OCI-LY3 (cell line): ENCODE measurements at regions not wholly inside any gene's neighbourhood (a gene's known extent, or its start where the extent isn't known, plus 50 kb on each side); places are given as distances from the start of the nearest gene placed in this dataset.

ENCODE experiments used
- EZH2phosphoT487 ChIP-seq: fragments of 200-600 bp; shearing (Covaris generic); IDR thresholded peaks from 2 replicates; pipeline ENCODE4 v1.6.1; 2018; ENCODE audit warnings: antibody characterized with exemption, mixed run types, low read depth
- TF ChIP-seq, protein P1 (sequence below): fragments of 200-600, 300-600 bp; sonication (generic); IDR thresholded peaks from 2 replicates; pipeline ENCODE4 v1.5.1; 2014; ENCODE audit warnings: antibody characterized with exemption, low read length, low read depth

DNA sequence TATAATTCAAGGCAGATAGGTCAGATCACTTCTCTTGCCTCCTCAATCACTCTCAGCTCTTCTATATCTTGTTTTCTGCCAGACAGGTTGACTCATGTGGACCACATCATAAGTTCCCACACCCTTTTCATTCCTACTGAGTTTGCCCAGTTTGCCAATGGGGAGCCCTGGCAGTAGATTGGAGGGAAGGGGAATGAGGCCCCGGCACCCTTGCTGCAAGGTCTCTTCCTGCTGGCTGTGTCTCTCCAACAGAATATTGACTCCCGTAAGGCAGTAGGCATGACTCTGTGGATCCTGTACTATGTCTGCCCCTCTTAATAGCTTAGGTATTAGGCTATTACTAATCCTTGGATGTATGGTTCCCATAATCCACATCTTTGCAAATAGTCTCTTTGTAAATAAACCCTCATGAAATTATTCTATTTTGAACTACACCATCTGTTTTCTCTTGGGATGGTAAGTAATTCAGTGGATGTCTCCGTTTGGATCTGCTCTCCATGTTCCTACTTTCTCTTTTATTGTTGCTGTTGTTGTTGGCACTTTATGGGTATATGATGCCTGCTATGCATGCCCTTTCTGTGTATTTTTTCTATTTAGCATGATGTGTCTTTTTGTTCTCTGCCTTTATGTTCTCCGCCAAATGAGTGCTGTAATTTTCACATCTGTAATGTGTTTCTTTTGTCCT lies 65.5 kb upstream of the DCBLD2 start:
- TF ChIP-seq, protein P1, sequence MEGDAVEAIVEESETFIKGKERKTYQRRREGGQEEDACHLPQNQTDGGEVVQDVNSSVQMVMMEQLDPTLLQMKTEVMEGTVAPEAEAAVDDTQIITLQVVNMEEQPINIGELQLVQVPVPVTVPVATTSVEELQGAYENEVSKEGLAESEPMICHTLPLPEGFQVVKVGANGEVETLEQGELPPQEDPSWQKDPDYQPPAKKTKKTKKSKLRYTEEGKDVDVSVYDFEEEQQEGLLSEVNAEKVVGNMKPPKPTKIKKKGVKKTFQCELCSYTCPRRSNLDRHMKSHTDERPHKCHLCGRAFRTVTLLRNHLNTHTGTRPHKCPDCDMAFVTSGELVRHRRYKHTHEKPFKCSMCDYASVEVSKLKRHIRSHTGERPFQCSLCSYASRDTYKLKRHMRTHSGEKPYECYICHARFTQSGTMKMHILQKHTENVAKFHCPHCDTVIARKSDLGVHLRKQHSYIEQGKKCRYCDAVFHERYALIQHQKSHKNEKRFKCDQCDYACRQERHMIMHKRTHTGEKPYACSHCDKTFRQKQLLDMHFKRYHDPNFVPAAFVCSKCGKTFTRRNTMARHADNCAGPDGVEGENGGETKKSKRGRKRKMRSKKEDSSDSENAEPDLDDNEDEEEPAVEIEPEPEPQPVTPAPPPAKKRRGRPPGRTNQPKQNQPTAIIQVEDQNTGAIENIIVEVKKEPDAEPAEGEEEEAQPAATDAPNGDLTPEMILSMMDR = no peak
- TF ChIP-seq EZH2phosphoT487 = no peak
